ENCODE measurements at regions not wholly inside any gene's neighbourhood (a gene's known extent, or its start where the extent isn't known, plus 50 kb on each side); places are given as distances from the start of the nearest gene placed in this dataset.

GRCh38 chr5:142411656-142412425, 87.0 kb upstream of the SPRY4 start:
- no peak for DNase-seq
- intact Hi-C loops (cut with DNase I; ENCODE audit: low total_unique reads): no loop called here
- WGBS, 5 donors: 82 to 94% (median 89%) methylated on average over 4 of the region's 4 CpGs

GRCh38 chr5:142411103-142411502, 86.3 kb upstream of the SPRY4 start:
- no peak for DNase-seq
- H3K9me3 ChIP-seq: no peaks in the 10 kb centered on the region
- peaks cover 0 to 7% (median 0%) of the 10 kb centered on the region in 7 donors for H3K27me3 ChIP-seq (replicated peaks in 1 of 7)
- 88 to 93% (median 91%) methylated on average over 7 of the region's 7 CpGs for WGBS, 5 donors
- no peaks in the 10 kb centered on the region for H3K4me1 ChIP-seq
- H3K36me3 ChIP-seq: no peaks in the 10 kb centered on the region
- no peak overlapping the region for H3K27ac ChIP-seq
- H3K4me3 ChIP-seq: no peak overlapping the region
- intact Hi-C loops (cut with DNase I; ENCODE audit: low total_unique reads): no loop called here
- no peak for TF ChIP-seq POLR2AphosphoS5 (IDR thresholded peaks at IDR 0.05)
- TF ChIP-seq POLR2A (IDR thresholded peaks at IDR 0.05): no peak
- no peak for TF ChIP-seq CTCF (IDR thresholded peaks at IDR 0.05 in 8 of 11, conservative IDR thresholded peaks at IDR 0.05 in 3 of 11)

More at GRCh38 chr5:142411656-142412425, 87.0 kb upstream of the SPRY4 start:
- no peak for TF ChIP-seq CTCF (IDR thresholded peaks at IDR 0.05 in 8 of 11, conservative IDR thresholded peaks at IDR 0.05 in 3 of 11)
- H3K36me3 ChIP-seq: no peaks in the 10 kb centered on the region
- H3K4me1 ChIP-seq: no peaks in the 10 kb centered on the region
- peaks cover 0 to 5% (median 0%) of the 10 kb centered on the region in 7 donors for H3K27me3 ChIP-seq (replicated peaks in 1 of 7)
- H3K4me3 ChIP-seq: no peak overlapping the region
- no peaks in the 10 kb centered on the region for H3K9me3 ChIP-seq
- no peak overlapping the region for H3K27ac ChIP-seq

DNA sequence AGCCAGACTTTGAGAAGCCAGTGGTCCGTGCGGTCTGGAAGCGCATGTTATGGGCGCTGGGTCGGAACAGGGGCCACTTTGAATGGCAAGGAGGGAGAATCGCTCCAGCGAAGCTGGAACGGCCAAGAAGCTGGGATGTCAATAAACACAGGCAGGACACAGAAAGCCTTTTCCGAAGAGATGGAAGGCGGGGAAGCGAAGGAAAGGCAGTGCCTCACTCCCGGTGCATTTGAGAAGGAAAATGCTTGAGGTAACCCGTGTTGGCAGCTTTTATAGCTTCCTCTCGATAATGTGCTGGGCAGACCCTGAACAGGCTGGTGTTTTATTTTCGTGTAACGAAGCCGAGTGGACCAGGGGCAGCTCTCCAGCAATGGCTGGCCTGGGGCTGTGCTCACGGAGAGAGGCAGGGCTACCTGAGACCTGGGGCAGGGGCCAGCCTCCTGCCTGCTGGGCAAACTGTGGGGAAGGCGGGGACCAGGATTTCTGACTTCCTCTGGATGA, 84.2 kb upstream of the SPRY4 start:
- peaks cover 0 to 10% (median 0%) of the 10 kb centered on the region in 7 donors for H3K27me3 ChIP-seq (replicated peaks in 1 of 7)
- intact Hi-C loops (cut with DNase I; ENCODE audit: low total_unique reads): no loop called here
- WGBS, 5 donors: 87 to 97% (median 93%) methylated on average over 19 of the region's 19 CpGs
- no peaks in the 10 kb centered on the region for H3K36me3 ChIP-seq
- no peaks in the 10 kb centered on the region for H3K4me1 ChIP-seq
- H3K4me3 ChIP-seq: no peak overlapping the region
- no peak overlapping the region for H3K27ac ChIP-seq
- no peak for TF ChIP-seq POLR2AphosphoS5 (IDR thresholded peaks at IDR 0.05)
- no peak for TF ChIP-seq CTCF (IDR thresholded peaks at IDR 0.05 in 8 of 11, conservative IDR thresholded peaks at IDR 0.05 in 3 of 11)
- TF ChIP-seq POLR2A (IDR thresholded peaks at IDR 0.05): no peak
- no peaks in the 10 kb centered on the region for H3K9me3 ChIP-seq
- DNase-seq: no peak

DNA sequence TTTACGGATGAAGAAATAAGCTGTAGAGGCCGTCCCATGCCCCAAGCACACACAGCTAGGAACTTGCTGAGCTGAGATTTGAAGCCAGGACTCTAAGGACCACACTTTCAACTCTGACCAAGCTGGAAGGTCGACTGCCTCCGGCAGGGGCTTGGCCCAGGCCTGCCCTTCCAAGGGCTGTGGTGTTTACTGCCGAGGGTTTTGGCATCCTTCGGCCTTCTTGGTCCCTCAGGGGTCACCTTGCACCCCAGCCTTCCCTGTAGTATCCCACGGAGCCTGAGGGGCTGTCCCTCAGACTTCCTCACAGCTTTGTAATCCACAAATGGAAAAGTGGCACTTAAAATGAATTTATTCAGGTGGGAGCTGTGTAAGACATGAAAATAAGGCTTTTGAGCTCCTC, 83.7 kb upstream of the SPRY4 start:
- intact Hi-C loops (cut with DNase I; ENCODE audit: low total_unique reads): no loop called here
- H3K27me3 ChIP-seq (replicated peaks in 1 of 7): peaks cover 0 to 10% (median 0%) of the 10 kb centered on the region in 7 donors
- TF ChIP-seq CTCF (IDR thresholded peaks at IDR 0.05 in 8 of 11, conservative IDR thresholded peaks at IDR 0.05 in 3 of 11) (no peak), POLR2A (IDR thresholded peaks at IDR 0.05) (no peak)
- H3K4me1 ChIP-seq: no peaks in the 10 kb centered on the region
- H3K27ac ChIP-seq: no peak overlapping the region
- WGBS, 5 donors: 81 to 94% (median 89%) methylated on average over 5 to 7 of the region's 7 CpGs
- H3K4me3 ChIP-seq: no peak overlapping the region
- no peak for DNase-seq
- H3K9me3 ChIP-seq: no peaks in the 10 kb centered on the region
- H3K36me3 ChIP-seq: no peaks in the 10 kb centered on the region
